NCI-H1436 (cell line): ENCODE measurements at regions not wholly inside any gene's neighbourhood (a gene's known extent, or its start where the extent isn't known, plus 50 kb on each side); places are given as distances from the start of the nearest gene placed in this dataset.
A peak's percentile ranks its signal among the peaks of the same experiment; 100 is the strongest.

ENCODE experiments used
- DNase-seq: peaks from one replicate; lab custom pipeline; 2025; lab: John Stamatoyannopoulos, UW

- no peak for DNase-seq
Measured at GRCh38 chr9:118187408-118187807, 483.2 kb downstream of the TLR4 start.

GRCh38 chr9:118189615-118190014 lies 485.4 kb downstream of the TLR4 start:
- DNase-seq, result no peak

- no peak for DNase-seq
Measured at GRCh38 chr9:118192807-118193206, 488.6 kb downstream of the TLR4 start.

GRCh38 chr9:118209343-118209742 lies 505.1 kb downstream of the TLR4 start:
- no peak for DNase-seq

GRCh38 chr9:118215549-118215948 lies 511.3 kb downstream of the TLR4 start:
- DNase-seq, result no peak

- no peak for DNase-seq
Measured at GRCh38 chr9:118222375-118222774, 518.2 kb downstream of the TLR4 start.

GRCh38 chr9:118223111-118223510 lies 518.9 kb downstream of the TLR4 start:
- no peak for DNase-seq

GRCh38 chr9:118230329-118230728 lies 526.1 kb downstream of the TLR4 start:
- no peak for DNase-seq

GRCh38 chr9:118236625-118237024 lies 532.4 kb downstream of the TLR4 start:
- DNase-seq, result no peak

GRCh38 chr9:118238139-118238538 lies 533.9 kb downstream of the TLR4 start:
- no peak for DNase-seq

- DNase-seq, result no peak
Measured at GRCh38 chr9:118252027-118252426, 547.8 kb downstream of the TLR4 start.

GRCh38 chr9:118262191-118262590 lies 558.0 kb downstream of the TLR4 start:
- no peak for DNase-seq

GRCh38 chr9:118263949-118264348 lies 559.7 kb downstream of the TLR4 start:
- no peak for DNase-seq

- DNase-seq, result peak; percentile 73
Measured at GRCh38 chr9:118268046-118268445, 563.8 kb downstream of the TLR4 start.

- no peak for DNase-seq
Measured at GRCh38 chr9:118269623-118270022, 565.4 kb downstream of the TLR4 start.

- DNase-seq, result no peak
Measured at GRCh38 chr9:118271331-118271730, 567.1 kb downstream of the TLR4 start.

GRCh38 chr9:118271936-118272335 lies 567.7 kb downstream of the TLR4 start:
- no peak for DNase-seq

GRCh38 chr9:118273048-118273447 lies 568.8 kb downstream of the TLR4 start:
- DNase-seq, result no peak

GRCh38 chr9:118276784-118277183 lies 572.6 kb downstream of the TLR4 start:
- DNase-seq, result no peak

- DNase-seq, result no peak
Measured at GRCh38 chr9:118281772-118282171, 577.6 kb downstream of the TLR4 start.

- no peak for DNase-seq
Measured at GRCh38 chr9:118283488-118283887, 579.3 kb downstream of the TLR4 start.

GRCh38 chr9:118290116-118290515 lies 585.9 kb downstream of the TLR4 start:
- no peak for DNase-seq

GRCh38 chr9:118295413-118295812 lies 591.2 kb downstream of the TLR4 start:
- DNase-seq, result no peak

GRCh38 chr9:118302721-118303120 lies 598.5 kb downstream of the TLR4 start:
- no peak for DNase-seq

- no peak for DNase-seq
Measured at GRCh38 chr9:118303216-118303615, 599.0 kb downstream of the TLR4 start.
